IMR-90 (cell line): ENCODE measurements at regions not wholly inside any gene's neighbourhood (a gene's known extent, or its start where the extent isn't known, plus 50 kb on each side); places are given as distances from the start of the nearest gene placed in this dataset.

Experiments
- CEBPB ChIP-seq: IDR thresholded peaks from 2 replicates; pipeline ENCODE4 v1.6.1; 2012; ENCODE audit warnings: low read depth, low read length, improper control_type of control experiment
- MXI1 ChIP-seq: IDR thresholded peaks from 2 replicates; pipeline ENCODE4 v1.6.1; 2012; ENCODE audit warnings: low read depth, mild to moderate bottlenecking, low read length, moderate library complexity, borderline replicate concordance
- TF ChIP-seq, protein P1 (sequence below): conservative IDR thresholded peaks from 2 replicates; pipeline ENCODE4 v1.5.1; 2012; ENCODE audit warnings: mild to moderate bottlenecking, low read depth, low read length, improper control_type of control experiment
- TF ChIP-seq, protein P2 (sequence below): fragments of 150-350 bp; IDR thresholded peaks from 2 replicates; pipeline ENCODE4 v1.6.1; 2016; ENCODE audit warnings: low read depth, mild to moderate bottlenecking, low read length, moderate library complexity, borderline replicate concordance

DNA sequence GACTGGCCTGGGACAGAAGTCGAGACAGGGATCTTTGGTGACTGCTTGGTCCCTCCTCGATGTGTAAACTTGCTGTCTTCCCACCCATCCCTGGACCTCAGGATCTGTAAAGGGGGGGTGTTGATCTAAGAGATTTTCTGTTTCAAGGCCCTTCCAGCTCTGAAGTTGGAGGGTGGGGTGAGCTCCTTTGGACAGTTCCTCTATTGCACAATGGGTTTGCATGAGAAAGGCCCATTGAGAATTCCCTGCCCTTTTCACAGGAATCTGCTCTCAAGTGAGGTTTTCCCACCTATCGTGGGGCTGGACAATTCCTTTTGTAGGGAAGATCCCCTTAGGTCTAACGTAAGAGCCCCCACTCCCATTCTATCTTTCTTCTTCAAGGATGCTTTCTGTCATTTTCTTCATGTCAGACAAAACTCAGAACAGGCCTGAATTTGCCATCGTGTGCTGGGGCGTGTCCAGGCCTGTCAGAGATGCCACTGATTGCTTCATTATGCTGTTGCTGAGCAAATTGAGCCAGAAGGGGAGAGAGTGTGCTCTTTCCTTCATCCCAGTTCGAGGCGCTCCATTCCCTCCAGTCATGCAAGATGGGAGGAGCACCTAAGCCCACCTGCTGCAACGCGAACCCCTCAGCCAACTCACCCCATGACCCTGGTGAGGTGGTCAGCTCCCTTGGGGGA is 149.9 kb upstream of the IGSF21 start:
- TF ChIP-seq CEBPB (peak; percentile 39; the same call in 1 of the 2 replicates), MXI1 (no peak)
- TF ChIP-seq, protein P1, sequence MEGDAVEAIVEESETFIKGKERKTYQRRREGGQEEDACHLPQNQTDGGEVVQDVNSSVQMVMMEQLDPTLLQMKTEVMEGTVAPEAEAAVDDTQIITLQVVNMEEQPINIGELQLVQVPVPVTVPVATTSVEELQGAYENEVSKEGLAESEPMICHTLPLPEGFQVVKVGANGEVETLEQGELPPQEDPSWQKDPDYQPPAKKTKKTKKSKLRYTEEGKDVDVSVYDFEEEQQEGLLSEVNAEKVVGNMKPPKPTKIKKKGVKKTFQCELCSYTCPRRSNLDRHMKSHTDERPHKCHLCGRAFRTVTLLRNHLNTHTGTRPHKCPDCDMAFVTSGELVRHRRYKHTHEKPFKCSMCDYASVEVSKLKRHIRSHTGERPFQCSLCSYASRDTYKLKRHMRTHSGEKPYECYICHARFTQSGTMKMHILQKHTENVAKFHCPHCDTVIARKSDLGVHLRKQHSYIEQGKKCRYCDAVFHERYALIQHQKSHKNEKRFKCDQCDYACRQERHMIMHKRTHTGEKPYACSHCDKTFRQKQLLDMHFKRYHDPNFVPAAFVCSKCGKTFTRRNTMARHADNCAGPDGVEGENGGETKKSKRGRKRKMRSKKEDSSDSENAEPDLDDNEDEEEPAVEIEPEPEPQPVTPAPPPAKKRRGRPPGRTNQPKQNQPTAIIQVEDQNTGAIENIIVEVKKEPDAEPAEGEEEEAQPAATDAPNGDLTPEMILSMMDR: no peak
- TF ChIP-seq, protein P2, sequence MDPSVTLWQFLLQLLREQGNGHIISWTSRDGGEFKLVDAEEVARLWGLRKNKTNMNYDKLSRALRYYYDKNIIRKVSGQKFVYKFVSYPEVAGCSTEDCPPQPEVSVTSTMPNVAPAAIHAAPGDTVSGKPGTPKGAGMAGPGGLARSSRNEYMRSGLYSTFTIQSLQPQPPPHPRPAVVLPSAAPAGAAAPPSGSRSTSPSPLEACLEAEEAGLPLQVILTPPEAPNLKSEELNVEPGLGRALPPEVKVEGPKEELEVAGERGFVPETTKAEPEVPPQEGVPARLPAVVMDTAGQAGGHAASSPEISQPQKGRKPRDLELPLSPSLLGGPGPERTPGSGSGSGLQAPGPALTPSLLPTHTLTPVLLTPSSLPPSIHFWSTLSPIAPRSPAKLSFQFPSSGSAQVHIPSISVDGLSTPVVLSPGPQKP: no peak
